ENCODE measurements at regions not wholly inside any gene's neighbourhood (a gene's known extent, or its start where the extent isn't known, plus 50 kb on each side); places are given as distances from the start of the nearest gene placed in this dataset.

- no peak for DNase-seq
Observed at GRCh38 chr11:115085461-115086210, 407.3 kb downstream of the NXPE2 start.

GRCh38 chr11:115087791-115088190, 409.5 kb downstream of the NXPE2 start:
- DNase-seq, result no peak

GRCh38 chr11:115092516-115092915, 411.7 kb downstream of the CADM1 start:
- DNase-seq, result no peak

GRCh38 chr11:115097796-115098408, 406.3 kb downstream of the CADM1 start:
- no peak for DNase-seq

GRCh38 chr11:115100706-115101105, 403.5 kb downstream of the CADM1 start:
- no peak for DNase-seq

GRCh38 chr11:115103921-115104320, 400.3 kb downstream of the CADM1 start:
- no peak for DNase-seq

GRCh38 chr11:115104851-115105453, 399.3 kb downstream of the CADM1 start:
- no peak for DNase-seq

GRCh38 chr11:115111066-115111465, 393.1 kb downstream of the CADM1 start:
- DNase-seq, result no peak

- no peak for DNase-seq
Observed at GRCh38 chr11:115112754-115113153, 391.5 kb downstream of the CADM1 start.

GRCh38 chr11:115117956-115118493, 386.2 kb downstream of the CADM1 start:
- DNase-seq, result no peak

- no peak for DNase-seq
Observed at GRCh38 chr11:115119146-115119545, 385.1 kb downstream of the CADM1 start.

All from stimulated activated CD4-positive, alpha-beta T cell treated with anti-CD3 and anti-CD28 coated beads, Interleukin-12 subunit alpha, Interleukin-12 subunit beta, amount 100 ng/mL, for 4 hours (primary cell).